Loucy (cell line): ENCODE measurements at regions not wholly inside any gene's neighbourhood (a gene's known extent, or its start where the extent isn't known, plus 50 kb on each side); places are given as distances from the start of the nearest gene placed in this dataset.

Experiments used
- CTCF ChIP-seq: fragments of 200-600 bp; sonication (generic); conservative IDR thresholded peaks from 2 replicates; pipeline ENCODE4 v1.5.1; 2014; ENCODE audit warnings: mild to moderate bottlenecking, antibody characterized with exemption, low read length
- EZH2phosphoT487 ChIP-seq: fragments of 200-600 bp; IDR thresholded peaks from 2 replicates; pipeline ENCODE4 v1.6.1; 2018; ENCODE audit warnings: antibody characterized with exemption, mild to moderate bottlenecking, moderate library complexity, borderline replicate concordance

GRCh38 chr16:7171151-7171550 lies 161.5 kb upstream of the RBFOX1 start:
- TF ChIP-seq CTCF = no peak
- no peak for TF ChIP-seq EZH2phosphoT487
